Mucosa of descending colon (tissue), 3 donors: ENCODE measurements at regions not wholly inside any gene's neighbourhood (a gene's known extent, or its start where the extent isn't known, plus 50 kb on each side); places are given as distances from the start of the nearest gene placed in this dataset.

Source experiments
- ATAC-seq: fragments of 200-7000 bp; cut with Tn5 transposase; one replicate; pipeline ENCODE4 v1.9.1; 2020; ENCODE audit warnings: mild to moderate bottlenecking, moderate library complexity
- DNase-seq, 3 donors: peaks; one replicate each; pipeline ENCODE4 v3.0.0-alpha.2; 2020
- H3K36me3 ChIP-seq: fragments of 200-600 bp; one replicate; pipeline ENCODE4 v1.8.0; 2021; ENCODE audit warnings: low read depth, mild to moderate bottlenecking
- H3K4me1 ChIP-seq: fragments of 200-600 bp; one replicate; pipeline ENCODE4 v1.8.0; 2021; ENCODE audit warnings: low read depth, mild to moderate bottlenecking
- H3K4me3 ChIP-seq: fragments of 200-600 bp; one replicate; pipeline ENCODE4 v1.8.0; 2021; ENCODE audit warnings: mild to moderate bottlenecking
- H3K9me3 ChIP-seq: fragments of 200-600 bp; one replicate; pipeline ENCODE4 v1.8.0; 2021; ENCODE audit warnings: mild to moderate bottlenecking
- intact Hi-C, 2 donors: fragments of 100-400 bp; cut with DNase I in 1 of 2; cut with micrococcal nuclease in 1 of 2; formaldehyde crosslinking; loops; one replicate each; pipeline versions ENCODE4 v1.11.0 to v1.11.1; 2022; cut with DNase I, micrococcal nuclease
- TF ChIP-seq, protein P1 (sequence below): fragments of 200-600 bp; IDR thresholded peaks from one replicate; pipeline ENCODE4 v1.8.0; 2022; ENCODE audit warnings: antibody characterized with exemption, mild to moderate bottlenecking
- donor health status: DM: no; HTN: no; CAD: no; lungs with moderate emphysema.
- donor health status: DM: no; HTN: no; CAD: no.
- donor health status: DM: no; HTN: yes; CAD: no.

DNA sequence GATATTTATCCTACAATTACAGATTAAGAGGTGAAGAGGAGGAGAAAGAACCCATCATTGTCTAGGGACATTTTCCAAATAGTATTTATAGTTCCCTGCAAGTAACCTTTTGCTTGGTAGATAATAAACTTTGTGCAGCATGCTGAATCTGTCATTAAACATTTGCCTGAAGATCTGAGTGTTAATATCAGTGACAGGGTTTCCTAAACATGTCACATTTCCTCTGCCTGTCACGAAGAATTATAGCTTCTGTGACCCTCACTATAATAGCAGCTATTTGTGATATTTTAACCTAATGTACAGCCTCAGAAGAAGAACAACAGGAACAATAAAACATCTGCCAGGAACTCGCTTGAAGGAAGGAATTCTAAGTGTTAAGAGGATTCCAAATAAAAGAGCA lies 350.3 kb downstream of the GXYLT1 start:
- DNase-seq (no peak), ATAC-seq (no peak)
- TF ChIP-seq, protein P1, sequence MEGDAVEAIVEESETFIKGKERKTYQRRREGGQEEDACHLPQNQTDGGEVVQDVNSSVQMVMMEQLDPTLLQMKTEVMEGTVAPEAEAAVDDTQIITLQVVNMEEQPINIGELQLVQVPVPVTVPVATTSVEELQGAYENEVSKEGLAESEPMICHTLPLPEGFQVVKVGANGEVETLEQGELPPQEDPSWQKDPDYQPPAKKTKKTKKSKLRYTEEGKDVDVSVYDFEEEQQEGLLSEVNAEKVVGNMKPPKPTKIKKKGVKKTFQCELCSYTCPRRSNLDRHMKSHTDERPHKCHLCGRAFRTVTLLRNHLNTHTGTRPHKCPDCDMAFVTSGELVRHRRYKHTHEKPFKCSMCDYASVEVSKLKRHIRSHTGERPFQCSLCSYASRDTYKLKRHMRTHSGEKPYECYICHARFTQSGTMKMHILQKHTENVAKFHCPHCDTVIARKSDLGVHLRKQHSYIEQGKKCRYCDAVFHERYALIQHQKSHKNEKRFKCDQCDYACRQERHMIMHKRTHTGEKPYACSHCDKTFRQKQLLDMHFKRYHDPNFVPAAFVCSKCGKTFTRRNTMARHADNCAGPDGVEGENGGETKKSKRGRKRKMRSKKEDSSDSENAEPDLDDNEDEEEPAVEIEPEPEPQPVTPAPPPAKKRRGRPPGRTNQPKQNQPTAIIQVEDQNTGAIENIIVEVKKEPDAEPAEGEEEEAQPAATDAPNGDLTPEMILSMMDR: no peak
- H3K4me3 ChIP-seq: no peak overlapping the region
- no peaks in the 10 kb centered on the region for H3K4me1 ChIP-seq
- intact Hi-C loops: no loop called here
- peaks cover 11% of the 10 kb centered on the region for H3K9me3 ChIP-seq
- no peaks in the 10 kb centered on the region for H3K36me3 ChIP-seq

DNA sequence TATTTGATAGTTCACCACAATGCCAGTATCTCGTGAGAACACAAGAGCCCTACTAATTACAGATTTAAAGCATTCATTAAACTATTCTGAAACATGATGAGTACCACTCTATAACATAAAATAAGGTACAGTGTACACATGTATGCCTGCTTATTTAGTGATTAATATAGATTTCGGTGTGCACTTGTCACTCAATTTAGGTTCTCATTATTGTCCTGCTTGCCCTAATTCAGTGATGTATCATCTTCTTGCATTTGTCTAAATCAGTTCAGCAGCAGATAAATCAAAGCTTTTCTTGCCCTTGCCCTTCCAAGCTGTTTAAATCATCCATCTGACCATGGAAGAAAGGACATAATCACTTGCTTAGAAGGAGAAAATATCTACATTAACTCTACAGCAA lies 359.7 kb downstream of the GXYLT1 start:
- H3K36me3 ChIP-seq: no peaks in the 10 kb centered on the region
- DNase-seq (no peak), ATAC-seq (no peak)
- intact Hi-C loops: no loop called here
- no peaks in the 10 kb centered on the region for H3K4me1 ChIP-seq
- H3K4me3 ChIP-seq: no peak overlapping the region
- H3K9me3 ChIP-seq: no peaks in the 10 kb centered on the region
- TF ChIP-seq, protein P1: no peak

DNA sequence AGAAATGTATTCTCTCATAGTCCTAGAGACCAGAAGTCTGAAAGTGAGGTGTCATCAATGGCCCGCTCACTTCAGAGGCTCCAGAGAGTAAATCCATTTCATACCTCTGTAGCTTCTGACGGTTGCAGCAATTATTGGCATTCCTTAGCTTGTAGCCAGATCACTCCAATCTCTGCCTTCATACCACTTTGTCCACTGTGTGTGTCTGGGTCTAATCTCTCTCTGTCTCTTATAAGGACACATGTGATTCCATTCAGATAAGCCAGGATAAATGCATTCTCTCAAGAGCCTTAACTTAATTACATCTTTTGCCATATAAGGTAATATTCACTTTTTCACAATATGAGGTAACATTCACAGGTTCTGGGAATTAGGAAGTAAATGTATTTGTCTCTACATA lies 365.7 kb downstream of the GXYLT1 start:
- DNase-seq (no peak), ATAC-seq (no peak)
- intact Hi-C loops: no loop called here
- TF ChIP-seq, protein P1: no peak
- Histone ChIP-seq H3K36me3 (no peaks in the 10 kb centered on the region), H3K9me3 (no peaks in the 10 kb centered on the region), H3K4me3 (no peak overlapping the region), H3K4me1 (no peaks in the 10 kb centered on the region)

DNA sequence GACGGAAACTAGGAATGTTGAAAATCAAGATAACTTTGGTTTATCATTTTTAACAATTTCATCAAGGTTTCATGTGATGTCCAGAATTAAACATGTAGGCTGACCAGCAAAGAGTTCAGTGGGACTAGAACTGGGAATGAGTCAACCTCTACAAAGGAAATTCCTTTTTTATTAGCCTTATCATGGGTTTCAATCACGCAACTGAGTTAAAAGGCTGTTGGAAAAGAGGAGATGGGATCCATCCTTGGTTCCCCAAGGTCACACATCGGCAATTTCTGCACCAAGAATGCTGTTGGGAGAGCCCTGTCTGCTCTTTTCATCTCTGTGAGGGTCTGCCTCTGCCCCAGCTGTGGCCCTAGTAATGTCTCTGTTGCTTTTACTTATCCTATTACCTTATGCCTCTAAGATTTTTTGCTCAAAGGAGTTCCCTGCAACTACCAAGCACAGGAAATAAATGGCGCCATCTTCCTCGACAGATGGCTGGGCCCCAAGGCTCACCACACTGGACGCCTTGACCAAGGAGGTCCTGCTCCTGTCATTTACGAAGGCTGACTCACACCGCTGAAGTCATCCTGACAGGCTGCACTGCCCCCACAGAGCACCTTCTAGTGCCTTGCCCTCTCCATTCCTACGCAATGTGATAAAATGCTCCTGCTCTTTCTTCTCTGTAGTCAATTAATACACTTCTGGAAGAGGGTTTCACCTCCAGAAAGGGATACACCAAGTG lies 367.4 kb downstream of the GXYLT1 start:
- TF ChIP-seq, protein P1: no peak
- Histone ChIP-seq H3K4me1 (no peaks in the 10 kb centered on the region), H3K4me3 (no peak overlapping the region), H3K9me3 (no peaks in the 10 kb centered on the region), H3K36me3 (no peaks in the 10 kb centered on the region)
- DNase-seq (no peak), ATAC-seq (no peak)
- intact Hi-C loops: no loop called here

DNA sequence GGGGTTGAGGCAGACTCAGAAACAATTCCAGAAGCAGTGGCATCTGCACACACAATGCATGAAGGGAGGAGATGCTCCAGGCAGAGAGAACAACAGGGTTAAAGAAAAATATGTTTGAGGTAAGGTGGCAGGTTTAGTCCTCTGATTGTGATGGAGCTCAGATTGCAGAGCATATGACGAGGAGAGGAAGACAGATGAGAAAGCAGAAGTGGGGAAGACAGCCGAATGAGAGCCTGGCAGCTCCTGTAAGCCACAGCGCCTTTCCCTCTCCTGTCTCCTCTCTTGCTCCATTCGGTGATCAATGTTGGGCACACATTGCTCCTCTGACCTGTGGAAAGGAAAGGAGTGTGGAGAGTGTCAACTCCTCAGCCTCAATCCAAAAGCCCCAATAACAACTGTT lies 372.2 kb downstream of the GXYLT1 start:
- TF ChIP-seq, protein P1: no peak
- no peak for ATAC-seq

DNA sequence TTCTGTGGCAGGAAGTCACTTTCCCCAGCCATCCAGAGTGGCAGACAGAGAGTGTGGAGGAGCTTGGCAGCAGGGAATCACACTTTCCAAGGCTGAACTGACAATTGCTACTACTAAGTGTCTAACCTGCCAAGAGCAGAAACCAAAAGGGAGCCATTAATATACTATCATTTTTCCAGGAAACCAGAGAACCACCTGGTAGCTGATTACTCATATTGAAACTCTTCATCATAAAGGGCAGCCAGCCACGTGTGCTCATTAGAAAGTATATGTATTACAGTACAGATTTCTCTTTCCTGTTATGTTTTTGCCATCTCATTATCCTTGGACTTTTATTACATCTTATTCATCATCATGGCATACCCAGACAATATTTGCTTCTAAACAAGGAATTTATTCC lies 374.9 kb downstream of the GXYLT1 start:
- H3K36me3 ChIP-seq: no peaks in the 10 kb centered on the region
- TF ChIP-seq, protein P1: no peak
- ATAC-seq: no peak
- no peak for DNase-seq
- no peaks in the 10 kb centered on the region for H3K4me1 ChIP-seq
- intact Hi-C loops: no loop called here
- no peaks in the 10 kb centered on the region for H3K9me3 ChIP-seq
- no peak overlapping the region for H3K4me3 ChIP-seq

More for the DNA sequence above, 372.2 kb downstream of the GXYLT1 start:
- H3K4me1 ChIP-seq: no peaks in the 10 kb centered on the region
- no peaks in the 10 kb centered on the region for H3K36me3 ChIP-seq
- intact Hi-C loops: no loop called here
- no peak overlapping the region for H3K4me3 ChIP-seq
- no peaks in the 10 kb centered on the region for H3K9me3 ChIP-seq
- DNase-seq: no peak
